SJSA1 (cell line): ENCODE measurements at regions not wholly inside any gene's neighbourhood (a gene's known extent, or its start where the extent isn't known, plus 50 kb on each side); places are given as distances from the start of the nearest gene placed in this dataset.
A peak's percentile ranks its signal among the peaks of the same experiment; 100 is the strongest.

Source experiments
- DNase-seq, 2 experiments: peaks; one replicate each; pipeline ENCODE4 v3.0.0-alpha.2; 2015 to 2020; ENCODE audit warnings: low spot score in 2 of 2, low read depth in 1 of 2
- H3K27ac ChIP-seq: fragments of 250-450 bp; sonication (Bioruptor Pico); 2 replicates; pipeline ENCODE4 v1.5.1; 2020; ENCODE audit warnings: mild to moderate bottlenecking, moderate library complexity
- H3K27me3 ChIP-seq: fragments of 250-450 bp; sonication (Bioruptor Pico); replicated peaks from 2 replicates; pipeline ENCODE4 v1.5.1; 2020; ENCODE audit warnings: mild to moderate bottlenecking, moderate library complexity
- H3K36me3 ChIP-seq: fragments of 250-450 bp; sonication (Bioruptor Pico); 2 replicates; pipeline ENCODE4 v1.5.1; 2020; ENCODE audit warnings: mild to moderate bottlenecking
- H3K4me1 ChIP-seq: fragments of 250-450 bp; sonication (Bioruptor Pico); replicated peaks from 2 replicates; pipeline ENCODE4 v1.6.1; 2021; ENCODE audit warnings: mild to moderate bottlenecking
- H3K4me3 ChIP-seq: fragments of 250-450 bp; sonication (Bioruptor Pico); 2 replicates; pipeline ENCODE4 v1.5.1; 2020; ENCODE audit warnings: mild to moderate bottlenecking
- H3K9me3 ChIP-seq: fragments of 250-450 bp; sonication (Bioruptor Pico); replicated peaks from 2 replicates; pipeline ENCODE4 v1.5.1; 2020; ENCODE audit warnings: mild to moderate bottlenecking

DNA sequence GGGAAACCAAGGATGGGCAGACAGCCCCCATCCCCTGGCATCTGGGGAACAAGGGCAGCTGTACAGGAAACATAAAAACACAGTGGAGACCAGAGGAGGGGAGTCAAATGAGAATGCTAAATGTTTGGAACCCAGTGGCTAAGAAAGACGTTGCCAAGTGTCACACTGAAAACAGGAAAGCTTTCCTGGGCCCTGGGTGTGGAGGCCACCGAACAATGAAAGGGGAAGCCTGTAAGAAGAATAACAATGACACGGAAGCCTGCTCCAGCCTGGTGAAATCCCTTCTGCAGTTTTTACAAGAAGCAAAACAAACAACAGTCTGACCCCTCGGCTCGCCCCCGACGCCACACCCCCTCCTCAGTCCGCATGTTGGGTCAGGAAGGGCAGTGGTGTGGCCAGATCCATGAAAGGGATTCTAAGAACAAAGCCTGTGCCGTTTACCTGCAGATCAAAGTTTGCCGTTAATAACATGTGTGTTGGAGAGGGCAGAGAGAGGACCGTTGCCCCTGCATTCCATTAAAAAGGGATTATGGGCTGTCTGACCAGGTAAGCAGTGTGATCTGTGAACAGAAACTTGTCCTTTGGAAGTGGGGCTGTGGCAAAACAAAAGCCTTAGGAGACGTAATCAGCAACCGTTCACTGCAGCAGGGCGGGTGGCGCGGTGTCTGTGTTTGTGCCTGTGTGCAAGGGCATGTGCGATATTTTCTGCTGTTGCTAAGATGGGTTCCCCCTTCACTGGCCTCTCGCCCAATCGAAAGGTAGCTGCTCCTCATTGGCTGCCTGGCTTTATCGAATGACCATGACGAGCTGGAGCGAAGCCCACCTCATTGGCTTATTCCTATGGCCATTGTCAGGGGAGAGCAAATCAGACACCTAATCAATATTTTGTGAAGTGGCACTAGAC is 113.7 kb upstream of the BLID start:
- H3K4me3 ChIP-seq = no peak overlapping the region
- no peak for DNase-seq
- no peak overlapping the region for H3K27ac ChIP-seq
- no peaks in the 10 kb centered on the region for H3K27me3 ChIP-seq
- no peaks in the 10 kb centered on the region for H3K9me3 ChIP-seq
- no peaks in the 10 kb centered on the region for H3K4me1 ChIP-seq
- H3K36me3 ChIP-seq = no peaks in the 10 kb centered on the region

DNA sequence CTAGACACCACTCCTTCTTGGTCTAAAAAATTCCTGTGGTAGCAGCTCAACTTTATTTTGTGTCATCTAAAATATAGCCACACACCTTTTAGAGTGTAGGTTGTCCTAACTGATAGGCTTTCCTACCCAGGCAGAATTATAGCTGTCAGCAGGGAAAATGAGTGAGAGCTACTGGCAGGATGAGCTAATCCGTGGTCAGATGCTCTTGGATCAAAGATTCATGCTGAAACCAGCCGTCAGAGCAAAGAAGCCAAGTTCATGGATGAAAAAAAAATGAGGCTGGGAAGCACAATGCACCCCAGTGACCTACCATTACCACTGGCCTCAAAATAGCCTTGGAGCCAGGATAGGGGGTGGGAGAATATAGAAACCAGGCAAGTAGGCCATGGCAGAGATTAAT is 113.1 kb upstream of the BLID start:
- no peak for DNase-seq
- Histone ChIP-seq H3K27me3 (no peaks in the 10 kb centered on the region), H3K9me3 (no peaks in the 10 kb centered on the region), H3K4me3 (no peak overlapping the region), H3K4me1 (no peaks in the 10 kb centered on the region), H3K27ac (no peak overlapping the region), H3K36me3 (no peaks in the 10 kb centered on the region)

- no peak overlapping the region for H3K4me3 ChIP-seq
- no peak overlapping the region for H3K27ac ChIP-seq
- H3K36me3 ChIP-seq = no peaks in the 10 kb centered on the region
- H3K27me3 ChIP-seq = no peaks in the 10 kb centered on the region
- DNase-seq = no peak
- H3K4me1 ChIP-seq = no peaks in the 10 kb centered on the region
- no peaks in the 10 kb centered on the region for H3K9me3 ChIP-seq
Observed at GRCh38 chr11:122226810-122227379, 110.9 kb upstream of the BLID start.

GRCh38 chr11:122224867-122225266 is 108.9 kb upstream of the BLID start:
- Histone ChIP-seq H3K4me1 (no peaks in the 10 kb centered on the region), H3K27ac (no peak overlapping the region)

GRCh38 chr11:122220321-122220720 is 104.3 kb upstream of the BLID start:
- Histone ChIP-seq H3K4me1 (peaks cover 4% of the 10 kb centered on the region), H3K9me3 (no peaks in the 10 kb centered on the region), H3K27ac (no peak overlapping the region), H3K27me3 (no peaks in the 10 kb centered on the region), H3K36me3 (no peaks in the 10 kb centered on the region), H3K4me3 (no peak overlapping the region)
- DNase-seq = no peak

More at GRCh38 chr11:122224867-122225266, 108.9 kb upstream of the BLID start:
- DNase-seq = no peak
- H3K27me3 ChIP-seq = no peaks in the 10 kb centered on the region
- H3K4me3 ChIP-seq = no peak overlapping the region
- H3K36me3 ChIP-seq = no peaks in the 10 kb centered on the region
- no peaks in the 10 kb centered on the region for H3K9me3 ChIP-seq

DNA sequence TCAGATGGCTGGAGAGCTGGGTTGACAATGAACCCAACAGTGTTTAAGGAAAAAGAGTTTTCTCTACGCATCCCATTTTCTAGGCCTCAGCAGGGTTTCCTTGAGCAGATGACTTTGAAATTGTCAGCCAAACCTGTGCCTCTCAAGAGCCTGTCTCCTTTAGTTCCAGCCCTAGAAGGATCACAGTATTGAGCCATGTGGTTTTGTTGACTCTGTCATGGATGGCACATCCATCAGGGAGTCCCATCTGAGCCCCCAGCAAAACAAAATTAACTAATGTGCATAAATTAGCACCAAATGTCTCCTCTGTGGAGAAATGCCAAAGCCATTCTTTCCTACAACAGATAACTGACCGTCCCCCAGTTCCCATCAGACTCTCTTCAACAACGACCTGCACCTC is 103.8 kb upstream of the BLID start:
- H3K27me3 ChIP-seq = no peaks in the 10 kb centered on the region
- H3K4me1 ChIP-seq = peaks cover 9% of the 10 kb centered on the region
- no peaks in the 10 kb centered on the region for H3K36me3 ChIP-seq
- no peak for DNase-seq
- H3K9me3 ChIP-seq = no peaks in the 10 kb centered on the region
- H3K27ac ChIP-seq = no peak overlapping the region
- H3K4me3 ChIP-seq = no peak overlapping the region

DNA sequence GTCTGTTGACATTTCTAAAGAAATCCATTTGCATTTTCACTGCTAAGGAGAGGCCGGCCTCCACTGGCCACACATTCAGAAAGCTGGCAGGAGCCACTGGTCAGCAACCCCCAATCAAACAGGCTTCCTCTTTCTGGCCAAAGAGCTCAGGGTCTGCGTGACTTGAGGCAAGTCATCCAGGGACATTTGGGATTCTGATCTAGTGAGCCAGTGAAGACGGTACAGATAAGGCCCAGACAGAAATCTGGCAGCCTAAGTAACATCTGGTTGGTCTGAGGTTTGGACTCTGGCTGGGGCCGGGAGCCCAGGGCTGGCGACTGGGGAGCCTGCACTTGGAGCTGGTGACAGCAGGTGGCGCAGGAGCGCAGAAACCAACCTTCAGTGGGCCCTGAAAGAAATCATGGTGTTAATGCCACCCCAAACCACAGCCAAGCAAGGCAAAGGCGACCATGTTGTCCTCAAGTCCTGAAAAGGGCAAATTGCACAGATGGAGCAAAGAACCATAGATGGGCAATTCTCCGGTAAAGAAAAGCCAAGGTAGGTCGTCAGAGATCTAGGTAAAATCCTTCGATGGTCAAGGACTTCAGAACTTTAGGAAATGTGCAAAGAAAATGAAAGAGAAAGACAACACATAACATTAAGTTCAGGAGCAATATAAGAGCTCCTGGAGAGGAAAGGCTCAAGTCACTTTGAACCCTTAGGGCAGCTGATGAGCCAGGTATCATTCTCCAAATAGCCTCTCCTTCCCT is 99.4 kb upstream of the BLID start:
- H3K9me3 ChIP-seq = no peaks in the 10 kb centered on the region
- H3K27ac ChIP-seq = no peak overlapping the region
- peak in 1 of 2 experiments; percentile 46 for DNase-seq

DNA sequence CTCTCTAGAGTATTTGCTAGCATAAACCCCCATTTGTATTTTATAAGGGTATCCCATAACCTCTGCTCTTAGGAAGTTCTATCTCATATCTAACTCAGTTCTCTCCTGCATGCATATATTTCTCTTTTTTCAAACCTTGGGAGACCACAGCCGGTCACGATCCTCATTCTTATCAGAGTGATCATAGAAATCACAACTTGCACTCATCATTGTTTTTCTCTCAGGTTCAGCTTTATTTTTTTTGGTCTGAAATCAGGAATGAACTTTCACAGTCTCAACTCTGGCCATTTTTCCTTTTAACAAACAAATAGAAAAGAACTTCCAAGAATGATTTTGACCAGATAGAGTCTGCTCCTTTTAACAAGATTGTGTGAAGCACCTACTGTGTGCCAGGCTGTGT is 98.6 kb upstream of the BLID start:
- Histone ChIP-seq H3K9me3 (no peaks in the 10 kb centered on the region), H3K36me3 (no peaks in the 10 kb centered on the region), H3K27ac (no peak overlapping the region), H3K4me1 (peaks cover 22% of the 10 kb centered on the region), H3K27me3 (no peaks in the 10 kb centered on the region), H3K4me3 (no peak overlapping the region)
- DNase-seq = no peak

More for the DNA sequence above, 99.4 kb upstream of the BLID start:
- no peak overlapping the region for H3K4me3 ChIP-seq
- H3K36me3 ChIP-seq = no peaks in the 10 kb centered on the region
- no peaks in the 10 kb centered on the region for H3K27me3 ChIP-seq
- H3K4me1 ChIP-seq = peaks cover 13% of the 10 kb centered on the region

DNA sequence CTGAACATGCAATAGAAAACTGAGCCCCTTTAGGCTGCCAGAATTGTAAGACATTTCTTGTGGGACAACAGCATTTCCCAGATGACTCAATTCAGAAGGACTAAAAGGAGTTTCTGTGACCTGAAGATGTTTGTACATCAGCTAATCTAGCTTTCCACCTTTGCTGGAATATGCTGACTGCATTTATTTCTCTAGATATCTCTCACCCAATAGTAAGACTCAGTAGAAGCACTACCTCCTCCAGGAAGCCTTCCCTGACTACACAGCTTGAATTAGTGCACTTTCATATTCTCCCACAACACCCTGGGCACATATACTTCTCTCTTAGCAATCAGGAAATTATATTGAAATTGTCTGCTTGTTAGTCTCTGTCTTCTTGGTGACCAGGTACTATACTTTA is 98.1 kb upstream of the BLID start:
- no peak overlapping the region for H3K4me3 ChIP-seq
- no peaks in the 10 kb centered on the region for H3K9me3 ChIP-seq
- no peaks in the 10 kb centered on the region for H3K36me3 ChIP-seq
- peaks cover 27% of the 10 kb centered on the region for H3K4me1 ChIP-seq
- H3K27me3 ChIP-seq = no peaks in the 10 kb centered on the region
- H3K27ac ChIP-seq = no peak overlapping the region
- DNase-seq = no peak

- H3K9me3 ChIP-seq = no peaks in the 10 kb centered on the region
- DNase-seq = no peak
- no peaks in the 10 kb centered on the region for H3K27me3 ChIP-seq
- no peak overlapping the region for H3K27ac ChIP-seq
- H3K4me3 ChIP-seq = no peak overlapping the region
- peaks cover 36% of the 10 kb centered on the region for H3K4me1 ChIP-seq
- no peaks in the 10 kb centered on the region for H3K36me3 ChIP-seq
Observed at GRCh38 chr11:122213171-122213570, 97.2 kb upstream of the BLID start.

GRCh38 chr11:122210367-122210997 is 94.5 kb upstream of the BLID start:
- no peak for DNase-seq
- Histone ChIP-seq H3K27ac (no peak overlapping the region), H3K4me1 (peaks cover 46% of the 10 kb centered on the region), H3K27me3 (no peaks in the 10 kb centered on the region), H3K9me3 (no peaks in the 10 kb centered on the region), H3K4me3 (no peak overlapping the region), H3K36me3 (no peaks in the 10 kb centered on the region)

- Histone ChIP-seq H3K36me3 (no peaks in the 10 kb centered on the region), H3K27ac (no peak overlapping the region), H3K4me3 (no peak overlapping the region), H3K27me3 (no peaks in the 10 kb centered on the region), H3K4me1 (peaks cover 39% of the 10 kb centered on the region), H3K9me3 (no peaks in the 10 kb centered on the region)
- DNase-seq = peak in 1 of 2 experiments; percentile 48
Observed at GRCh38 chr11:122209619-122210366, 93.8 kb upstream of the BLID start.
